Astrocyte of the hippocampus (primary cell): ENCODE measurements at regions not wholly inside any gene's neighbourhood (a gene's known extent, or its start where the extent isn't known, plus 50 kb on each side); places are given as distances from the start of the nearest gene placed in this dataset.
A peak's percentile ranks its signal among the peaks of the same experiment; 100 is the strongest.
"Not testable (repeated sequence)": the region's sequence is repeated elsewhere in the genome, so short reads cannot be mapped to it uniquely, and the experiment has no call there.

ENCODE experiments used
- DNase-seq: peaks from one replicate; pipeline ENCODE4 v3.0.0; 2011; ENCODE audit warnings: low read depth, low spot score

GRCh38 chr20:47940101-47940813, 155.0 kb upstream of the SULF2 start:
- no peak for DNase-seq

GRCh38 chr20:47936612-47937011, 151.3 kb upstream of the SULF2 start:
- no peak for DNase-seq

DNA sequence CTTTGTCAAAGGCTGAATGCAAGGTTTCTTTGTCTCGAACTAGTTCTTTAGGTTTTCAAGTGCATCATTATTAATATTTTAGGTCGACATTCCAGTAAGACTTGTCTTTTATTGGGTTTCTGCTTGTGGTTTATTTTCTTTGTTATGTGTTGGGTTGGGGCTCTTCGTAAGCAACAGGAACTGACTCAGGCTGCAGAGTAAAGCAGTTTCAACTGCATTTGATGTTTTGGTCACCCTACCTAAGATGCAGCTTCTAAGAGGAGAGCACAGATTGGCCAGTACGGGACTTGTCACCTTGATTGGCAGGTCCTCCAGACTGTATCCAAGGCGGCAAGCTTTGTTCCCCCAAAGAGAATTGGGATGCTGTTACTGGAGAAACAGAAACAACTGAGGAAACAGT, 149.5 kb upstream of the SULF2 start:
- peak; percentile 33 for DNase-seq

- DNase-seq = no peak
These were observed 146.2 kb upstream of the SULF2 start for GRCh38 chr20:47931443-47931842.

- no peak for DNase-seq
These were observed 145.7 kb upstream of the SULF2 start for GRCh38 chr20:47931002-47931401.

DNA sequence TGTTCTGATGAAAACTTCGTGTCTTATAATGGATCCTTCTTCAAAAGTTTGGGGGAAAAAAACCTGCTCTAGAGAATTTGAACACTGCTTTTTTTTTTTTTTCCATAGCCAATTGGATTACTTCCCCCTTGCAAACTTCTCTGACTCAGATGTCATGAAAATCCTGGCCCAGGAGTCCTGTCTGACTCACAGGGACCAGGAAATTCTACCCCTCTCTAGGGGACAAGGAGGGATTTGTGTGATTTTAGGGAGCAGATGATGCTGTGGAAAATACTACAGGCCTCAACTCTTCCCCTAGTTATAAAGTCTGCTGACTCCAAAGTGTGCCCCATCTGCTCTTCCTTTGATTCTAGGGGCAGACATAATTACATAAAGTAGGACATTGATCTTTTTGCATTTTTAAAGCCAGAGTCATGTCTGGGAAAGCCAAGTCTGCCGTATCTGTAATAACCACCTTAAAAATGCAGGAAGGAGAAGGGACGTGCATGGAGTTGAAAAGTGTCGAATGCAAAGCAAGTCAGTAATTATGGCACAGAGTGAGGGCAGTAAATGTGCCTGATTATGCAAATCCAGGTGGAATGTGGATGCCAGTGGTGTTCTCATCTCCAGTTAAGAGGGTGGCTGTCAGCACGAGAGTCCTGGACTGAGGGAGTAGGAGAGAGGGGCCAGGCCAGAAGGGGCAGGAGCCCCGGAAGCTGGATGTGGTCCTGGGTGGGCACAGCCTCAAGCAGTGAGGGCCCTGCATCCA, 144.3 kb upstream of the SULF2 start:
- peak; percentile 88 for DNase-seq

DNA sequence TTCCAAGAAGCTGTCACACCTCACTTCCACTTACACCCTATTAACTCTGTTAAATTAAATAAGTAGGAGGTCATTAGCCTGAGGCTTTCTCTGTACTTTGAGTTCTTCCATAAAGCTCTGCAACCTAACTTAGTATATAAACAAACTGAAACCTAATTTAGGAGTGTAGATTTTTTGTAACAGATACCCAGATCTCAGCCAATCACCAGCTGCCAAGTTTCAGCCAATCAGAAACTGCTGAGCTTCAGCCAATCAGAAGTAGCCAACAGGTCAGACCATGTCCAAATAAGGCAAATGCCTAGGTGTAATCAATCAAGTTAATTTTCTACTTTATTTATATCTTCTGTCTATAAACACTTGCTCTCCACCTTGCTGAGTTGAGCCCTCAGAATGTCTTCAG, 142.7 kb upstream of the SULF2 start:
- peak; percentile 19 for DNase-seq

DNA sequence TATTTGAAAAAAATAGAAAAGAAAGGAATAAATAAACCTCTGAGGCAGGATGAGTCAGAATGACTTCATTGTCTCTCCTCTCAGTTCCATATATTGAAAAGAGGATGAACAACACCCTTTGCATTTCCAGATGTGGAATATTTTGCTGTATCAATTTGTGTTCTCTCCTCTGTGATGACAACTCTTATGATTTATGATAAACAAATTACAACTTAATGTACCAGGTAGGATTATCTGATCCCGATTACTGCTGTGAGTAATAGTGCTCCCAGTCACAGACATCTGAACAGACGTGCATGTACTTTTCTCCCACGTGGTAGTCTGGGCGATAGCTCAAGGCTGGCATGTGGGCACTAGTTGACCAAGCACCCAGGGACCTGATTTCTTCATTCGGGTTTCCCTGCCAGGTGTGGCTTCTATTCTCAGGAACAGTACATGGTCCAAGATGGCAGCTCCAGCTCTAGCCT, 142.1 kb upstream of the SULF2 start:
- DNase-seq = no peak

- DNase-seq = no peak
These were observed 141.4 kb upstream of the SULF2 start for GRCh38 chr20:47926731-47927130.

- DNase-seq = no peak
These were observed 140.3 kb upstream of the SULF2 start for GRCh38 chr20:47925593-47925992.

GRCh38 chr20:47922269-47922668, 137.0 kb upstream of the SULF2 start:
- peak; percentile 28 for DNase-seq

DNA sequence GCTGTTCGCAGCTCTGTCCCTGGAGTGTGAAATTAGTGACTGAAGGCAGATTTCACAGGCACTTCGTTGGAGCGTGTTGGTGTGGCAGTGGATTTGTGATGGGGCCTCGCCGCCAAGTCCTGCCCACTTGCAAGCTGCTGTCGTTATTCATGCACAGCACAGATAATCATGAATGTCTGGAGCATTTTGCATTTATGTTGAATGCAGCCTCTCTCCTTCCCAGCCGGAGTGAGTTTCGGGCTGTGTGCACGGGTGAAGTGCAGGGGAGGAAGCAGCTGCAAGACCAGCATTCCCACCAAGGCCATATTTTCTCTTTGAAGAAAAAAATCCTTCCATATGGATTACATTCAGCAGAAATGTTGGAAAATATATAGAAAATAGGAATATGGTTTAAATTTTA, 136.5 kb upstream of the SULF2 start:
- DNase-seq = not testable (repeated sequence)

DNA sequence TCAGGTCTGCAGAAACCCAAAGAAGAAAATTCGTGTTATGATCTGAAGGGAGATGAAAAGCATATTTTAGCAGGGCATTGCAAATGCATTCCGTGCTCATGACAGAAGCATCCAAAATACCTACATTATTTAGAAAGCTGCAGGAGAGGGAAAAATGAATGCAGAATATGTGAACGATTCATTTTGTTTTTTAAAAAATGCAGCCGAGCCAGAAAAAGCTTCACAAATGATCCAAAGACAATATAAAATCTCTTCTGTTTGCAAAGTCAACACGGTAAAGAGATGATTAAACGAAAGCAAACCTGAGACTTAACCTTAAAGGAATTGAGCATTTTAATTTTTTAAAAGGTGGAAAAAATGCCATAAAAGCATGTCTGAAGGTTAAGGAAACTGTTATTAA, 136.1 kb upstream of the SULF2 start:
- no peak for DNase-seq

DNA sequence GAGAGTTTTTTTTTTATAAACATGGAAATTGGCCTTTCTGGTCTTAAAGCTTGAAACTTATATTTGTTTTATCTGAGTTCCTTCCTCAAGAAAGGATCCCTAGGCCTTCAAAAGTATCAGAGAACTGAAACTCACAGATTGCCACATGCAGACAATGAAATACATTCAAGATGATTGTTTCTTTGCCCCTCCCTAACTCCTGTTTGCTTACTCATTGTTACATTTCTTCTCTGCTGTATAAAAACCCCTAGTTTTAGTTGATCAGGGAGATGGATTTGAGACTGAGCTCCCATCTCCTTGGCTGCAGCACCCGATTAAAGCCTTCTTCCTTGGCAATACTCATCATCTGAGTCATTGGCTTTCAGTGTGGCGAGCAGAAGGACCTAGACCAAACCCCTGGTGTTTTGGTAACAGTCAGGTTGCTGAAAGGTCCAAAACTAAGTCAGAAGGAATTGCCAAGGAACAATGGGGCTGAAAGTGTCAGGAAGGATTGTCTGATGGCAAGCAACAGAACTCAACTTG, 132.3 kb upstream of the SULF2 start:
- no peak for DNase-seq

- DNase-seq = no peak
These were observed 130.2 kb upstream of the SULF2 start for GRCh38 chr20:47915495-47915894.

DNA sequence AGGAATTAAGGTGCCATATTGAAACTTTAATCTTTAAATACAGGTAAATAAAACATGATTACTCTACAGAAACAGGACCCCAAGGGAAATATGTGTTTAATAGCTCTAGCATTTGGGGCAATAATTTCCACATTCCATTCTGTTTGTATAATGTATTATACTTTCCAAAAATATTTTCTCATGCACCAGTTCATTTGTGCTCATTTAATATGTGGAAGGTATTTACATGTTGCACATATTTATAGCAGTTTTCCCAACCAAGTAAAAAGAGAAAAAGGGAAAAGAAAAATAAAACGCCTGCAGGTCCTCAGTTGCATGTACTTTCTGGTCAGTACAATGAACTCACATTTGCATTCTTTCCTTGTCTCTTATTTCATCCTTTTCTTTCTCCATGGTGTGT, 129.5 kb upstream of the SULF2 start:
- no peak for DNase-seq

- DNase-seq = not testable (repeated sequence)
These were observed 127.7 kb upstream of the SULF2 start for GRCh38 chr20:47912786-47913501.

DNA sequence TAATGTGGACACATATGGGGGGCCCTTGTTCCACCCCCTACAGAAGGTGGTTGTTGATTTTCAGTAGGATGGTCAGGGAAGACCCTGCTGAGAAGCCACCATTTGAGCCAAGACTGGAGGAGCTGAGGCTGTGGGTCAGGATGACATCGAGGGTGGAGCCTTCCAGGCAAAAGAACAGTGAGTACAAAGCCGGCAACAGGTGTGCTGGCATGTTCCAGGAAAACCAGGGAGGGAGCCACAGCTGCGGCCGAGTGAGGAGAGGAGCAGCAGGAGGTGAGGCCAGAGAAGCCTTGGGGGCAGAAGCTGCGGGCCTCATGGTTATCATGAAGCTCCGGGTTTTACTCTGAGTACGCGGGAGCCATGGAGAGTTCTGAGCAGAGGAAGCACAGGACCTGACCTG, 126.9 kb upstream of the SULF2 start:
- DNase-seq = not testable (repeated sequence)

- not testable (repeated sequence) for DNase-seq
These were observed 124.6 kb upstream of the SULF2 start for GRCh38 chr20:47909696-47910369.

GRCh38 chr20:47908361-47909035, 123.2 kb upstream of the SULF2 start:
- not testable (repeated sequence) for DNase-seq

DNA sequence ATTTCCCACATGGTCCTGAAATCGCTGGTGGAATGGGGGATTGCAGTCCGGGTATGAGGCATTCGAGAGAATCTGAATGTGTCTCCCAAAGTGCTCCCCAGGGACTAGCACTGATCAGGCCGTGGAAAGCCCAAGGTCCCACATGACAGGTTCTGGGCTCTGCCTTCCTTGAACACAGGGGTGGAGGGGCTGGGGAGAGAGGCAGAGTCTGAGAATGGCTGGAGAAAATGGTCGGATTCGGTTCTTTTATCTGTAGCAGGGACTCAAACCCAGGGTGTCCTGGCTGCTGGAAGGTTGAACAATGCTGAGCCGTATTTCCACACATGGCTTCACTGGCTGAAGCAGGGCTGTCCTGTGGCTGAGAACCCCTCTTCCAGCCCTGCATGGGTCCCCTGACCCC, 122.7 kb upstream of the SULF2 start:
- not testable (repeated sequence) for DNase-seq
